Activated B cell treated with CpG ODN at 0.5 μM for 24 hours (primary cell): ENCODE measurements at regions not wholly inside any gene's neighbourhood (a gene's known extent, or its start where the extent isn't known, plus 50 kb on each side); places are given as distances from the start of the nearest gene placed in this dataset.
"Not testable (repeated sequence)": the region's sequence is repeated elsewhere in the genome, so short reads cannot be mapped to it uniquely, and the experiment has no call there.

Experiments
- ATAC-seq: fragments of 200-7000 bp; cut with Tn5 transposase; one replicate; pipeline ENCODE4 v1.10.0; 2021; ENCODE audit warnings: low read depth, mild to moderate bottlenecking, moderate library complexity
- CTCF ChIA-PET: fragments of 350-600 bp; sonication (Branson Sonifier 250); formaldehyde crosslinking; loops from one replicate; lab custom pipeline; 2021; ENCODE audit warnings: antibody characterized with exemption; lab: Charles Lee
- POLR2A ChIA-PET: fragments of 350-600 bp; sonication (Branson Sonifier 250); formaldehyde crosslinking; loops from one replicate; lab custom pipeline; 2021; ENCODE audit warnings: antibody characterized with exemption; lab: Charles Lee
- DNase-seq: peaks from one replicate; pipeline ENCODE4 v3.0.0; 2022
- H3K27ac Mint-ChIP-seq: one replicate; pipeline ENCODE4 v1.8.0; 2020; ENCODE audit warnings: mixed read lengths
- H3K27me3 Mint-ChIP-seq: one replicate; pipeline ENCODE4 v1.8.0; 2021; ENCODE audit warnings: mixed read lengths
- H3K36me3 Mint-ChIP-seq: one replicate; pipeline ENCODE4 v1.8.0; 2021; ENCODE audit warnings: low read depth, mixed read lengths
- H3K4me1 Mint-ChIP-seq: one replicate; pipeline ENCODE4 v1.8.0; 2021; ENCODE audit warnings: mixed read lengths
- H3K4me3 Mint-ChIP-seq: one replicate; pipeline ENCODE4 v1.8.0; 2020; ENCODE audit warnings: mild to moderate bottlenecking, mixed read lengths
- H3K9me3 Mint-ChIP-seq: one replicate; pipeline ENCODE4 v1.8.0; 2020; ENCODE audit warnings: mixed read lengths
- CTCF ChIP-seq: fragments of 200-600 bp; IDR thresholded peaks from one replicate; pipeline ENCODE4 v1.8.0; 2022; ENCODE audit warnings: antibody characterized with exemption, mild to moderate bottlenecking
- intact Hi-C: fragments of 100-400 bp; cut with micrococcal nuclease; formaldehyde crosslinking; loops from one replicate; pipeline ENCODE4 v1.15.1; 2024

GRCh38 chrX:12080265-12080664, 58.0 kb upstream of the FRMPD4 start:
- no peak for TF ChIP-seq CTCF
- H3K9me3 Mint-ChIP-seq: no peaks in the 10 kb centered on the region
- H3K36me3 Mint-ChIP-seq: no peaks in the 10 kb centered on the region
- H3K4me3 Mint-ChIP-seq: no peak overlapping the region
- H3K27ac Mint-ChIP-seq: no peak overlapping the region
- ATAC-seq: no peak
- ChIA-PET POLR2A (no interaction called here), CTCF (interaction anchor here (1.2 to 2.2 kb wide), 4 partner anchors 485 to 690 kb away, joined by 4 to 27 read pairs (median 7); no protein-coding TSS in a partner anchor)
- peaks cover 2% of the 10 kb centered on the region for H3K27me3 Mint-ChIP-seq
- intact Hi-C loops: loop anchor here (1.0 to 10.0 kb wide), 4 partner anchors 485 to 815 kb away; no protein-coding TSS in a partner anchor
- H3K4me1 Mint-ChIP-seq: no peaks in the 10 kb centered on the region
- no peak for DNase-seq

- H3K27ac Mint-ChIP-seq, POLR2A ChIA-PET, H3K27me3 Mint-ChIP-seq, H3K36me3 Mint-ChIP-seq, CTCF ChIA-PET, ATAC-seq, H3K4me1 Mint-ChIP-seq, H3K9me3 Mint-ChIP-seq, H3K4me3 Mint-ChIP-seq, DNase-seq: not testable (repeated sequence)
- intact Hi-C loops: loop anchor here (10.0 kb wide), 1 partner anchor 812 kb away; no protein-coding TSS in a partner anchor
These were observed 55.3 kb upstream of the FRMPD4 start for GRCh38 chrX:12082959-12083358.
